Activated CD4-positive, alpha-beta T cell treated with anti-CD3 and anti-CD28 coated beads for 36 hours (primary cell): ENCODE measurements at regions not wholly inside any gene's neighbourhood (a gene's known extent, or its start where the extent isn't known, plus 50 kb on each side); places are given as distances from the start of the nearest gene placed in this dataset.
"Not testable (repeated sequence)": the region's sequence is repeated elsewhere in the genome, so short reads cannot be mapped to it uniquely, and the experiment has no call there.

Source experiments
- ATAC-seq: fragments of 200-7000 bp; cut with Tn5 transposase; one replicate; pipeline ENCODE4 v1.10.0; 2021; ENCODE audit warnings: mild to moderate bottlenecking, moderate library complexity
- CTCF ChIA-PET: fragments of 350-600 bp; sonication (Branson Sonifier 250); formaldehyde crosslinking; loops from one replicate; lab custom pipeline; 2021; ENCODE audit warnings: antibody characterized with exemption; lab: Charles Lee
- POLR2A ChIA-PET: fragments of 350-600 bp; sonication (Branson Sonifier 250); formaldehyde crosslinking; loops from one replicate; lab custom pipeline; 2021; ENCODE audit warnings: antibody characterized with exemption, inconsistent platforms; lab: Charles Lee
- DNase-seq: peaks from one replicate; pipeline ENCODE4 v3.0.0-alpha.2; 2020
- H3K27ac Mint-ChIP-seq: one replicate; pipeline ENCODE4 v1.8.0; 2021; ENCODE audit warnings: mixed read lengths
- H3K27me3 Mint-ChIP-seq: one replicate; pipeline ENCODE4 v1.8.0; 2021; ENCODE audit warnings: mixed read lengths
- H3K36me3 Mint-ChIP-seq: one replicate; pipeline ENCODE4 v1.8.0; 2021; ENCODE audit warnings: low read depth, mixed read lengths
- H3K4me1 Mint-ChIP-seq: one replicate; pipeline ENCODE4 v1.8.0; 2021; ENCODE audit warnings: mixed read lengths
- H3K4me3 Mint-ChIP-seq: one replicate; pipeline ENCODE4 v1.8.0; 2021; ENCODE audit warnings: mild to moderate bottlenecking, moderate library complexity, mixed read lengths
- H3K9me3 Mint-ChIP-seq: one replicate; pipeline ENCODE4 v1.8.0; 2021; ENCODE audit warnings: low read depth, mixed read lengths
- intact Hi-C, 2 experiments: fragments of 100-400 bp; cut with DNase I in 1 of 2; cut with micrococcal nuclease in 1 of 2; formaldehyde crosslinking; loops; one replicate each; pipeline versions ENCODE4 v1.14.2 to v1.15.1; 2022 to 2024; cut with DNase I, micrococcal nuclease

- H3K4me1 Mint-ChIP-seq = no peaks in the 10 kb centered on the region
- no peak overlapping the region for H3K27ac Mint-ChIP-seq
- ChIA-PET POLR2A (no interaction called here), CTCF (no interaction called here)
- H3K36me3 Mint-ChIP-seq = no peaks in the 10 kb centered on the region
- intact Hi-C loops = no loop called here
- H3K27me3 Mint-ChIP-seq = peaks cover 1% of the 10 kb centered on the region
- ATAC-seq (no peak), DNase-seq (no peak)
- H3K9me3 Mint-ChIP-seq = no peaks in the 10 kb centered on the region
- no peak overlapping the region for H3K4me3 Mint-ChIP-seq
Measured at GRCh38 chrX:47776292-47777006, 60.3 kb upstream of the ZNF81 start.

- ATAC-seq = no peak
- CTCF ChIA-PET = no interaction called here
- no peak for DNase-seq
- POLR2A ChIA-PET = no interaction called here
- Mint-ChIP-seq H3K9me3 (no peaks in the 10 kb centered on the region), H3K27me3 (peaks cover 10% of the 10 kb centered on the region), H3K36me3 (no peaks in the 10 kb centered on the region), H3K4me1 (no peaks in the 10 kb centered on the region), H3K27ac (no peak overlapping the region), H3K4me3 (no peak overlapping the region)
- intact Hi-C loops = no loop called here
Measured at GRCh38 chrX:47772764-47773163, 63.9 kb upstream of the ZNF81 start.

GRCh38 chrX:47771473-47771872 is 65.2 kb upstream of the ZNF81 start:
- Mint-ChIP-seq H3K27ac (no peak overlapping the region), H3K27me3 (peaks cover 10% of the 10 kb centered on the region), H3K9me3 (no peaks in the 10 kb centered on the region), H3K4me1 (no peaks in the 10 kb centered on the region), H3K4me3 (no peak overlapping the region), H3K36me3 (no peaks in the 10 kb centered on the region)
- intact Hi-C loops = no loop called here
- ChIA-PET CTCF (interaction anchor here (1.6 kb wide), 1 partner anchor 8 kb away, joined by 5 read pairs; no protein-coding TSS in a partner anchor), POLR2A (no interaction called here)
- DNase-seq = no peak
- ATAC-seq = no peak

- DNase-seq, intact Hi-C loops, POLR2A ChIA-PET, ATAC-seq, H3K27me3 Mint-ChIP-seq, H3K9me3 Mint-ChIP-seq, H3K4me1 Mint-ChIP-seq, H3K27ac Mint-ChIP-seq, H3K4me3 Mint-ChIP-seq, CTCF ChIA-PET, H3K36me3 Mint-ChIP-seq: not testable (repeated sequence)
Measured at GRCh38 chrX:47762826-47763225, 73.9 kb upstream of the ZNF81 start.

GRCh38 chrX:47752685-47753084 is 84.0 kb upstream of the ZNF81 start:
- intact Hi-C loops = loop anchor here in 1 of 2 experiments (5.0 kb wide), 1 partner anchor 190 kb away; the partner anchor contains the start of gene ARAF
- ChIA-PET POLR2A (no interaction called here), CTCF (no interaction called here)
- no peaks in the 10 kb centered on the region for H3K4me1 Mint-ChIP-seq
- no peak overlapping the region for H3K4me3 Mint-ChIP-seq
- no peak overlapping the region for H3K27ac Mint-ChIP-seq
- no peak for DNase-seq
- H3K36me3 Mint-ChIP-seq = no peaks in the 10 kb centered on the region
- no peak for ATAC-seq
- H3K27me3 Mint-ChIP-seq = peaks cover 2% of the 10 kb centered on the region
- no peaks in the 10 kb centered on the region for H3K9me3 Mint-ChIP-seq

GRCh38 chrX:47751670-47752069 is 85.0 kb upstream of the ZNF81 start:
- Mint-ChIP-seq H3K4me1 (no peaks in the 10 kb centered on the region), H3K36me3 (no peaks in the 10 kb centered on the region), H3K27me3 (peaks cover 4% of the 10 kb centered on the region), H3K9me3 (no peaks in the 10 kb centered on the region), H3K4me3 (no peak overlapping the region), H3K27ac (no peak overlapping the region)
- CTCF ChIA-PET = interaction anchor here (0.6 kb wide), 2 partner anchors 108 to 190 kb away, joined by 3 to 4 read pairs; no protein-coding TSS in a partner anchor
- POLR2A ChIA-PET = no interaction called here
- ATAC-seq (peak; percentile 36), DNase-seq (peak; percentile 67)
- intact Hi-C loops = loop anchor here (1.0 to 5.0 kb wide), 2 partner anchors 189 kb away; partner anchors contain the start of gene ARAF (in 1 of the 2)

GRCh38 chrX:47749185-47749967 is 87.3 kb upstream of the ZNF81 start:
- Mint-ChIP-seq H3K27me3 (peaks cover 4% of the 10 kb centered on the region), H3K27ac (no peak overlapping the region), H3K4me3 (no peak overlapping the region), H3K9me3 (no peaks in the 10 kb centered on the region), H3K4me1 (no peaks in the 10 kb centered on the region), H3K36me3 (no peaks in the 10 kb centered on the region)
- ChIA-PET CTCF (no interaction called here), POLR2A (no interaction called here)
- intact Hi-C loops = no loop called here
- DNase-seq = no peak
- no peak for ATAC-seq

- intact Hi-C loops = no loop called here
- Mint-ChIP-seq H3K27me3 (peaks cover 4% of the 10 kb centered on the region), H3K4me1 (no peaks in the 10 kb centered on the region), H3K4me3 (no peak overlapping the region), H3K36me3 (no peaks in the 10 kb centered on the region), H3K9me3 (no peaks in the 10 kb centered on the region), H3K27ac (no peak overlapping the region)
- CTCF ChIA-PET = no interaction called here
- POLR2A ChIA-PET = no interaction called here
- ATAC-seq (no peak), DNase-seq (no peak)
Measured at GRCh38 chrX:47748576-47748975, 88.1 kb upstream of the ZNF81 start.

GRCh38 chrX:47746446-47746845 is 87.5 kb upstream of the UXT start:
- peaks cover 4% of the 10 kb centered on the region for H3K27me3 Mint-ChIP-seq
- intact Hi-C loops = no loop called here
- no peak overlapping the region for H3K27ac Mint-ChIP-seq

GRCh38 chrX:47745416-47745815 is 86.4 kb upstream of the UXT start:
- no peak overlapping the region for H3K27ac Mint-ChIP-seq
- POLR2A ChIA-PET = no interaction called here
- no peaks in the 10 kb centered on the region for H3K36me3 Mint-ChIP-seq
- H3K27me3 Mint-ChIP-seq = peaks cover 4% of the 10 kb centered on the region
- no peaks in the 10 kb centered on the region for H3K9me3 Mint-ChIP-seq
- H3K4me1 Mint-ChIP-seq = no peaks in the 10 kb centered on the region
- CTCF ChIA-PET = no interaction called here
- H3K4me3 Mint-ChIP-seq = no peak overlapping the region
- intact Hi-C loops = no loop called here
- DNase-seq (no peak), ATAC-seq (no peak)

More at GRCh38 chrX:47746446-47746845, 87.5 kb upstream of the UXT start:
- Mint-ChIP-seq H3K4me1 (no peaks in the 10 kb centered on the region), H3K9me3 (no peaks in the 10 kb centered on the region), H3K36me3 (no peaks in the 10 kb centered on the region), H3K4me3 (no peak overlapping the region)
- ChIA-PET POLR2A (no interaction called here), CTCF (no interaction called here)
- ATAC-seq (no peak), DNase-seq (no peak)

- ChIA-PET CTCF (no interaction called here), POLR2A (no interaction called here)
- Mint-ChIP-seq H3K36me3 (no peaks in the 10 kb centered on the region), H3K9me3 (no peaks in the 10 kb centered on the region), H3K4me3 (no peak overlapping the region), H3K4me1 (no peaks in the 10 kb centered on the region), H3K27ac (no peak overlapping the region), H3K27me3 (peaks cover 4% of the 10 kb centered on the region)
- intact Hi-C loops = no loop called here
- ATAC-seq = no peak
- DNase-seq = no peak
Measured at GRCh38 chrX:47743504-47743903, 84.5 kb upstream of the UXT start.

- H3K27ac Mint-ChIP-seq, H3K27me3 Mint-ChIP-seq, POLR2A ChIA-PET, ATAC-seq, DNase-seq, H3K9me3 Mint-ChIP-seq, H3K4me1 Mint-ChIP-seq, H3K4me3 Mint-ChIP-seq, CTCF ChIA-PET, H3K36me3 Mint-ChIP-seq, intact Hi-C loops: not testable (repeated sequence)
Measured at GRCh38 chrX:47738870-47739269, 79.9 kb upstream of the UXT start.
